ENCODE measurements at regions not wholly inside any gene's neighbourhood (a gene's known extent, or its start where the extent isn't known, plus 50 kb on each side); places are given as distances from the start of the nearest gene placed in this dataset.

DNA sequence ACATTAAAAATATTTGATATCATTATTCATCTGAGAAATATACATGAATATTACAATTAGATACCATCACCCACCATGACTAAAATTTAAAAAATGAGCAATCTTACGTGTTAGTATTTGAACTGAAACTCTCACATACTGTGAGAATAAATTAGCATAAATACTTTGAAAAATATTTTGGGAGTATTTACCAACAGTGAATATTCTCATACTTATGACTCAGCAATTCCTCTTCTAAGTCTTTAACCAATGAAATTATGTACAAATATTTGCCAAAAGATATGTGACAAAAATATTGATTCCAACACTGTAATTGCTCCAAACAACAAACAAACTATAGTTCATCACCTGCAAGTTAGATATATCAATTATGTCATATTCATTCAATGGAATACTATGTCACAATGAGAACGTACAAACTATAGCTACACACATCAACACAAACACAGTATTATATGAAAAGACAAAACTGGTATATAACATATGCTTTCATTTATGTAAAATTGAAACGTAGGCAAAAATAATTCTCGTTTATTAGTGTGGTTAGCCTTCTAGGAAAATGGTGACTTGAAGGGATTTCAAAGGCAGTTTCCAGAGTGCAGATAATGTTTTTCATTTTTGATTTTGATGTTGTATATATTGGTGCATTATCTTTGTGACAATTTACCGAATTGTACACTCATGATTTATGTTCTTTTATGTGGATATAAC lies 742.2 kb downstream of the SLC16A7 start:
- no peak for DNase-seq (ENCODE audit: extremely low read depth in 1 of 4, low spot score in 3 of 4)
- Histone ChIP-seq H2AFZ (ENCODE audit: low read depth, low read length) (no peak overlapping the region), H4K20me1 (replicated peaks; ENCODE audit: control insufficient read depth, insufficient read depth, low read length) (no peaks in the 10 kb centered on the region), H3K4me1 (replicated peaks in 1 of 2; ENCODE audit: control insufficient read depth in 2 of 2, insufficient read depth in 2 of 2, low read length in 2 of 2) (no peaks in the 10 kb centered on the region), H3K4me3 (no peak overlapping the region), H3K27me3 (ENCODE audit: control insufficient read depth in 2 of 2, insufficient read depth in 2 of 2, low read length in 2 of 2) (no peaks in the 10 kb centered on the region), H3K9me3 (replicated peaks; ENCODE audit: control insufficient read depth, insufficient read depth, low read depth, low read length) (no peaks in the 10 kb centered on the region), H3K36me3 (ENCODE audit: control insufficient read depth, insufficient read depth, low read length) (no peaks in the 10 kb centered on the region), H3K9me1 (ENCODE audit: control insufficient read depth, insufficient read depth, low read length) (no peaks in the 10 kb centered on the region), H3K79me2 (ENCODE audit: control insufficient read depth, insufficient read depth, low read length) (no peaks in the 10 kb centered on the region), H3K4me2 (ENCODE audit: insufficient read depth, low read length) (no peak overlapping the region), H3K9ac (ENCODE audit: insufficient read depth in 1 of 2, low read depth in 2 of 2, low read length in 2 of 2) (no peak overlapping the region), H3K27ac (ENCODE audit: extremely low read depth, low read depth, low read length) (no peak overlapping the region)
- ChIA-PET POLR2A (no interaction called here), CTCF (ENCODE audit: low intra/inter-chr PET ratio) (no interaction called here)
- ATAC-seq, result no peak
- WGBS (ENCODE audit: insufficient coverage, low coverage, missing lambda C conversion rate), result 6% methylated on average over 5 of the region's 5 CpGs
- no peak for FAIRE-seq
- intact Hi-C loops (cut with micrococcal nuclease), result no loop called here
- TF ChIP-seq E2F5 (CRISPR knock-in tag; IDR thresholded peaks at IDR 0.05), result no peak
- no peak for TF ChIP-seq CAMTA2 (CRISPR knock-in tag; conservative IDR thresholded peaks at IDR 0.05)
- TF ChIP-seq C11orf30 (IDR thresholded peaks at IDR 0.05; ENCODE audit: low read depth), result peak; percentile 28; the same call in 1 of the 2 replicates
- TF ChIP-seq ZNF316 (IDR thresholded peaks at IDR 0.05), result peak; percentile 56
- peak; percentile 44 for TF ChIP-seq MAFG (tag; conservative IDR thresholded peaks at IDR 0.05)
- TF ChIP-seq MCM5 (IDR thresholded peaks at IDR 0.05; ENCODE audit: low read depth), result no peak
- no TSS peak for BruUV-seq (replicated peaks)
- in situ Hi-C loops (cut with MboI), result no loop called here

DNA sequence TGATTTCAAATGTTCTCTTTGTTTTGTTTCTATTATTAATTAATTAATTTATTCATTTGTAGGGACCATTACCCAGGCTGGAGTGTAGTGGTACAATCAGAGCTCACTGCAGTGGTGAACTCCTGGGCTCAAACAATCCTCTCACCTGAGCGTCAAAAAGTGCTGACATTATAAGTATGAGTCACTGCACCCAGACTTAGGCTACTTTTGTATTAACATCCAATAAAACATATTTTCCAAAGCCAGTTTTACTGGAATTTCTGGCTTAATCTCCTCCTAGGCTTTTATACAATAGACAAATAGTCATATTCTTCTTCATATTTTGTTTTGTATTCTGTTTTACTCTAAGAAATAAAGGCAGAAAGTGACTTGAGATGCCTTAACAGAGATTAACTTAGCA lies 749.6 kb downstream of the SLC16A7 start:
- H3K79me2 ChIP-seq (ENCODE audit: control insufficient read depth, insufficient read depth, low read length), result no peaks in the 10 kb centered on the region
- no peak overlapping the region for H3K4me3 ChIP-seq
- H3K27me3 ChIP-seq (ENCODE audit: control insufficient read depth in 2 of 2, insufficient read depth in 2 of 2, low read length in 2 of 2), result no peaks in the 10 kb centered on the region
- DNase-seq (ENCODE audit: extremely low read depth in 1 of 4, low spot score in 3 of 4) (no peak), FAIRE-seq (no peak), ATAC-seq (no peak)
- H3K9ac ChIP-seq (ENCODE audit: insufficient read depth in 1 of 2, low read depth in 2 of 2, low read length in 2 of 2), result no peak overlapping the region
- no peak overlapping the region for H3K27ac ChIP-seq (ENCODE audit: extremely low read depth, low read depth, low read length)
- H3K9me1 ChIP-seq (ENCODE audit: control insufficient read depth, insufficient read depth, low read length), result no peaks in the 10 kb centered on the region
- no peak overlapping the region for H3K4me2 ChIP-seq (ENCODE audit: insufficient read depth, low read length)
- no peaks in the 10 kb centered on the region for H3K36me3 ChIP-seq (ENCODE audit: control insufficient read depth, insufficient read depth, low read length)
- CTCF ChIA-PET (ENCODE audit: low intra/inter-chr PET ratio), result no interaction called here
- H4K20me1 ChIP-seq (replicated peaks; ENCODE audit: control insufficient read depth, insufficient read depth, low read length), result no peaks in the 10 kb centered on the region
- WGBS (ENCODE audit: insufficient coverage, low coverage, missing lambda C conversion rate), result 7% methylated on average over 1 of the region's 1 CpG
- POLR2A ChIA-PET, result no interaction called here
- intact Hi-C loops (cut with micrococcal nuclease), result no loop called here
- in situ Hi-C loops (cut with MboI), result no loop called here
- H3K4me1 ChIP-seq (replicated peaks in 1 of 2; ENCODE audit: control insufficient read depth in 2 of 2, insufficient read depth in 2 of 2, low read length in 2 of 2), result no peaks in the 10 kb centered on the region
- no peak overlapping the region for H2AFZ ChIP-seq (ENCODE audit: low read depth, low read length)
- BruUV-seq (replicated peaks), result no TSS peak
- H3K9me3 ChIP-seq (replicated peaks; ENCODE audit: control insufficient read depth, insufficient read depth, low read depth, low read length), result no peaks in the 10 kb centered on the region
- TF ChIP-seq MTA2 (IDR thresholded peaks at IDR 0.05; ENCODE audit: low read depth) (no peak), ZNF41 (CRISPR knock-in tag; conservative IDR thresholded peaks at IDR 0.05) (no peak), ZNF24 (IDR thresholded peaks at IDR 0.05) (no peak), E2F8 (IDR thresholded peaks at IDR 0.05; ENCODE audit: low read depth, partially characterized antibody) (no peak), L3MBTL2 (IDR thresholded peaks at IDR 0.05) (no peak), ESRRB (CRISPR knock-in tag; IDR thresholded peaks at IDR 0.05; ENCODE audit: borderline replicate concordance) (no peak), ETV5 (CRISPR knock-in tag; IDR thresholded peaks at IDR 0.05; ENCODE audit: low read depth) (no peak), ELF1 (tag; IDR thresholded peaks at IDR 0.05) (no peak), PCBP2 (IDR thresholded peaks at IDR 0.05; ENCODE audit: low read depth, low read length, poor library complexity, severe bottlenecking) (no peak), DIDO1 (tag; IDR thresholded peaks at IDR 0.05; ENCODE audit: low read depth) (no peak)

All from K562 (cell line).